ENCODE measurements at regions not wholly inside any gene's neighbourhood (a gene's known extent, or its start where the extent isn't known, plus 50 kb on each side); places are given as distances from the start of the nearest gene placed in this dataset.

GRCh38 chrX:115989686-115990085 lies 180.9 kb upstream of the AGTR2 start:
- no peak for TF ChIP-seq POLR2A (IDR thresholded peaks at IDR 0.05)
- no peak for TF ChIP-seq CTCF (IDR thresholded peaks at IDR 0.05)
- TF ChIP-seq POLR2AphosphoS5 (IDR thresholded peaks at IDR 0.05): no peak

Measured in prostate gland (tissue), 2 donors.